Kidney epithelial cell (primary cell): ENCODE measurements at regions not wholly inside any gene's neighbourhood (a gene's known extent, or its start where the extent isn't known, plus 50 kb on each side); places are given as distances from the start of the nearest gene placed in this dataset.

Experiments used
- DNase-seq: peaks from one replicate; pipeline ENCODE4 v3.0.0-alpha.2; 2010; ENCODE audit warnings: low read depth
- H3K27me3 ChIP-seq: 2 replicates; pipeline ENCODE4 v1.6.0; 2011; ENCODE audit warnings: low read length; ENCODE audit not compliant: control insufficient read depth, insufficient read depth
- H3K36me3 ChIP-seq: 2 replicates; pipeline ENCODE4 v1.5.1; 2011; ENCODE audit warnings: low read length; ENCODE audit not compliant: control insufficient read depth, insufficient read depth
- H3K4me3 ChIP-seq: 2 replicates; pipeline ENCODE4 v1.5.1; 2011; ENCODE audit warnings: low read depth, mild to moderate bottlenecking, control low read depth, low read length
- CTCF ChIP-seq: IDR thresholded peaks from 2 replicates; pipeline ENCODE4 v1.5.1; 2011; ENCODE audit warnings: mild to moderate bottlenecking, moderate library complexity, low read length, control low read depth, inconsistent platforms; ENCODE audit not compliant: insufficient read depth, poor library complexity, severe bottlenecking

GRCh38 chr2:64396551-64396950, 57.4 kb upstream of the LGALSL start:
- Histone ChIP-seq H3K36me3 (no peaks in the 10 kb centered on the region), H3K4me3 (no peak overlapping the region), H3K27me3 (no peaks in the 10 kb centered on the region)
- no peak for DNase-seq
- TF ChIP-seq CTCF, result no peak

- H3K27me3 ChIP-seq, result no peaks in the 10 kb centered on the region
- no peak overlapping the region for H3K4me3 ChIP-seq
- no peak for TF ChIP-seq CTCF
- DNase-seq, result no peak
- no peaks in the 10 kb centered on the region for H3K36me3 ChIP-seq
Observed at GRCh38 chr2:64398516-64399129, 55.3 kb upstream of the LGALSL start.

GRCh38 chr2:64399521-64399920, 54.4 kb upstream of the LGALSL start:
- no peaks in the 10 kb centered on the region for H3K27me3 ChIP-seq
- no peak for TF ChIP-seq CTCF
- no peak for DNase-seq
- H3K36me3 ChIP-seq, result no peaks in the 10 kb centered on the region
- H3K4me3 ChIP-seq, result no peak overlapping the region

GRCh38 chr2:64400105-64400728, 53.7 kb upstream of the LGALSL start:
- Histone ChIP-seq H3K36me3 (no peaks in the 10 kb centered on the region), H3K27me3 (no peaks in the 10 kb centered on the region), H3K4me3 (no peak overlapping the region)
- DNase-seq, result no peak
- TF ChIP-seq CTCF, result no peak

- no peak overlapping the region for H3K4me3 ChIP-seq
- H3K27me3 ChIP-seq, result no peaks in the 10 kb centered on the region
- no peaks in the 10 kb centered on the region for H3K36me3 ChIP-seq
- DNase-seq, result no peak
- no peak for TF ChIP-seq CTCF
Observed at GRCh38 chr2:64400733-64401528, 53.0 kb upstream of the LGALSL start.
